NCI-H146 treated with DMSO at 0.1 percent for 48 hours (cell line): ENCODE measurements at regions not wholly inside any gene's neighbourhood (a gene's known extent, or its start where the extent isn't known, plus 50 kb on each side); places are given as distances from the start of the nearest gene placed in this dataset.
A peak's percentile ranks its signal among the peaks of the same experiment; 100 is the strongest.

Experiments used
- DNase-seq: peaks from one replicate; lab custom pipeline; 2025; ENCODE audit not compliant: unreplicated experiment; lab: John Stamatoyannopoulos, UW

GRCh38 chr3:1938975-1939374 is 159.7 kb upstream of the CNTN4 start:
- no peak for DNase-seq

GRCh38 chr3:1942781-1943180 is 155.9 kb upstream of the CNTN4 start:
- DNase-seq = no peak

GRCh38 chr3:1943395-1944118 is 155.1 kb upstream of the CNTN4 start:
- DNase-seq = no peak

GRCh38 chr3:1945698-1946097 is 153.0 kb upstream of the CNTN4 start:
- DNase-seq = no peak

- no peak for DNase-seq
Observed at GRCh38 chr3:1953536-1953935, 145.1 kb upstream of the CNTN4 start.

- DNase-seq = no peak
Observed at GRCh38 chr3:1954632-1955031, 144.0 kb upstream of the CNTN4 start.

GRCh38 chr3:1955170-1955569 is 143.5 kb upstream of the CNTN4 start:
- no peak for DNase-seq

- no peak for DNase-seq
Observed at GRCh38 chr3:1955750-1956149, 142.9 kb upstream of the CNTN4 start.

- DNase-seq = no peak
Observed at GRCh38 chr3:1960506-1960905, 138.2 kb upstream of the CNTN4 start.

- peak; percentile 90 for DNase-seq
Observed at GRCh38 chr3:1962396-1963088, 136.1 kb upstream of the CNTN4 start.

- no peak for DNase-seq
Observed at GRCh38 chr3:1963896-1964295, 134.8 kb upstream of the CNTN4 start.

- no peak for DNase-seq
Observed at GRCh38 chr3:1967525-1967924, 131.1 kb upstream of the CNTN4 start.

GRCh38 chr3:1969281-1969680 is 129.4 kb upstream of the CNTN4 start:
- DNase-seq = no peak

GRCh38 chr3:1971780-1972179 is 126.9 kb upstream of the CNTN4 start:
- DNase-seq = no peak

GRCh38 chr3:1979961-1980615 is 118.6 kb upstream of the CNTN4 start:
- DNase-seq = no peak

- peak; percentile 17 for DNase-seq
Observed at GRCh38 chr3:1987980-1988379, 110.7 kb upstream of the CNTN4 start.

- no peak for DNase-seq
Observed at GRCh38 chr3:1998739-1999138, 99.9 kb upstream of the CNTN4 start.

- no peak for DNase-seq
Observed at GRCh38 chr3:2001306-2002108, 97.2 kb upstream of the CNTN4 start.

- peak; percentile 27 for DNase-seq
Observed at GRCh38 chr3:2023959-2024358, 74.7 kb upstream of the CNTN4 start.

- DNase-seq = no peak
Observed at GRCh38 chr3:2024713-2025112, 74.0 kb upstream of the CNTN4 start.

- no peak for DNase-seq
Observed at GRCh38 chr3:2029559-2029958, 69.1 kb upstream of the CNTN4 start.
